Activated CD8-positive, alpha-beta memory T cell treated with anti-CD3 and anti-CD28 coated beads for 48 hours (primary cell): ENCODE measurements at regions not wholly inside any gene's neighbourhood (a gene's known extent, or its start where the extent isn't known, plus 50 kb on each side); places are given as distances from the start of the nearest gene placed in this dataset.
"Not testable (repeated sequence)": the region's sequence is repeated elsewhere in the genome, so short reads cannot be mapped to it uniquely, and the experiment has no call there.

Experiments used
- DNase-seq, 3 experiments: peaks; one replicate each; pipeline ENCODE4 v3.0.0-alpha.2; 2020; ENCODE audit warnings: low read depth in 2 of 3, low spot score in 2 of 3

GRCh38 chr9:79056041-79056440 lies 515.7 kb upstream of the TLE4 start:
- no peak for DNase-seq

GRCh38 chr9:79057576-79057975 lies 514.2 kb upstream of the TLE4 start:
- DNase-seq, result no peak

- no peak for DNase-seq
These were observed 511.0 kb upstream of the TLE4 start for GRCh38 chr9:79060766-79061165.

- DNase-seq, result no peak
These were observed 509.8 kb upstream of the TLE4 start for GRCh38 chr9:79061752-79062616.

- no peak for DNase-seq
These were observed 498.6 kb upstream of the TLE4 start for GRCh38 chr9:79073201-79073600.

GRCh38 chr9:79080536-79080935 lies 491.2 kb upstream of the TLE4 start:
- no peak for DNase-seq

GRCh38 chr9:79083621-79084020 lies 488.1 kb upstream of the TLE4 start:
- no peak for DNase-seq

GRCh38 chr9:79087133-79087532 lies 484.6 kb upstream of the TLE4 start:
- DNase-seq, result no peak

GRCh38 chr9:79089054-79089560 lies 482.7 kb upstream of the TLE4 start:
- no peak for DNase-seq

- DNase-seq, result not testable (repeated sequence)
These were observed 481.9 kb upstream of the TLE4 start for GRCh38 chr9:79089851-79090250.

- not testable (repeated sequence) for DNase-seq
These were observed 468.5 kb upstream of the TLE4 start for GRCh38 chr9:79103257-79103656.

- no peak for DNase-seq
These were observed 467.5 kb upstream of the TLE4 start for GRCh38 chr9:79104216-79104615.

GRCh38 chr9:79104951-79105350 lies 466.8 kb upstream of the TLE4 start:
- DNase-seq, result no peak

GRCh38 chr9:79107911-79108676 lies 463.7 kb upstream of the TLE4 start:
- DNase-seq, result no peak

- DNase-seq, result no peak
These were observed 460.1 kb upstream of the TLE4 start for GRCh38 chr9:79111653-79112052.

- no peak for DNase-seq
These were observed 456.6 kb upstream of the TLE4 start for GRCh38 chr9:79115176-79115575.

GRCh38 chr9:79116041-79116440 lies 455.7 kb upstream of the TLE4 start:
- DNase-seq, result no peak

GRCh38 chr9:79116709-79117108 lies 455.1 kb upstream of the TLE4 start:
- no peak for DNase-seq

- DNase-seq, result no peak
These were observed 451.2 kb upstream of the TLE4 start for GRCh38 chr9:79120533-79120932.

- DNase-seq, result no peak
These were observed 450.8 kb upstream of the TLE4 start for GRCh38 chr9:79120941-79121340.

GRCh38 chr9:79123415-79123814 lies 448.4 kb upstream of the TLE4 start:
- no peak for DNase-seq

- DNase-seq, result no peak
These were observed 444.1 kb upstream of the TLE4 start for GRCh38 chr9:79127661-79128060.
